Hepatocyte (in vitro differentiated cells): ENCODE measurements at regions not wholly inside any gene's neighbourhood (a gene's known extent, or its start where the extent isn't known, plus 50 kb on each side); places are given as distances from the start of the nearest gene placed in this dataset.
"Not testable (repeated sequence)": the region's sequence is repeated elsewhere in the genome, so short reads cannot be mapped to it uniquely, and the experiment has no call there.

ENCODE experiments used
- DNase-seq: peaks from one replicate; pipeline ENCODE4 v3.0.0-alpha.2; 2016; ENCODE audit warnings: low spot score
- H2AFZ ChIP-seq: fragments of 200-600 bp; sonication (generic); 2 replicates; pipeline ENCODE4 v1.6.0; 2016; ENCODE audit warnings: antibody characterized with exemption, mild to moderate bottlenecking
- H3K27ac ChIP-seq: fragments of 200-600 bp; sonication (generic); 2 replicates; pipeline ENCODE4 v1.5.1; 2016; ENCODE audit warnings: mild to moderate bottlenecking
- H3K27me3 ChIP-seq: fragments of 200-600 bp; sonication (generic); 2 replicates; pipeline ENCODE4 v1.6.1; 2016
- H3K36me3 ChIP-seq: fragments of 200-600 bp; sonication (generic); replicated peaks from 2 replicates; pipeline ENCODE4 v1.5.1; 2016; ENCODE audit warnings: low read depth; ENCODE audit not compliant: insufficient read depth
- H3K4me1 ChIP-seq: fragments of 200-600 bp; sonication (generic); 2 replicates; pipeline ENCODE4 v1.5.1; 2016; ENCODE audit warnings: mild to moderate bottlenecking, moderate library complexity; ENCODE audit not compliant: insufficient read depth
- H3K4me2 ChIP-seq: fragments of 200-600 bp; sonication (generic); 2 replicates; pipeline ENCODE4 v1.6.0; 2016
- H3K4me3 ChIP-seq: fragments of 200-600 bp; sonication (generic); 2 replicates; pipeline ENCODE4 v1.5.1; 2016; ENCODE audit warnings: mild to moderate bottlenecking
- H3K79me2 ChIP-seq: fragments of 200-600 bp; sonication (generic); 2 replicates; pipeline ENCODE4 v1.6.0; 2017; ENCODE audit warnings: mild to moderate bottlenecking
- H3K9me2 ChIP-seq: fragments of 200-600 bp; sonication (generic); replicated peaks from 2 replicates; pipeline ENCODE4 v1.6.0; 2017; ENCODE audit warnings: mild to moderate bottlenecking; ENCODE audit not compliant: insufficient read depth
- H3K9me3 ChIP-seq: fragments of 200-600 bp; sonication (generic); 2 replicates; pipeline ENCODE4 v1.5.1; 2016; ENCODE audit warnings: low read depth, mild to moderate bottlenecking
- H4K20me1 ChIP-seq: fragments of 200-600 bp; sonication (generic); 2 replicates; pipeline ENCODE4 v1.6.0; 2016; ENCODE audit warnings: mild to moderate bottlenecking; ENCODE audit not compliant: insufficient read depth, poor library complexity, severe bottlenecking
- EZH2 ChIP-seq: fragments of 200-600 bp; sonication (generic); IDR thresholded peaks from 2 replicates; pipeline ENCODE4 v1.6.1; 2016; ENCODE audit warnings: antibody characterized with exemption, mild to moderate bottlenecking, borderline replicate concordance
- EZH2phosphoT487 ChIP-seq: fragments of 200-600 bp; sonication (generic); IDR thresholded peaks from one replicate; pipeline ENCODE4 v1.6.1; 2018; ENCODE audit warnings: antibody characterized with exemption, mild to moderate bottlenecking, low read depth, moderate library complexity; ENCODE audit not compliant: unreplicated experiment, severe bottlenecking
- WGBS: methylation state at CpG from one replicate; pipeline ENCODE4 v1.1.6; 2016; ENCODE audit warnings: low lambda C conversion rate; ENCODE audit errors: missing lambda C conversion rate; 5-methylcytosine and 5-hydroxymethylcytosine counted together
- TF ChIP-seq, protein P1 (sequence below): fragments of 200-600 bp; sonication (generic); IDR thresholded peaks from 2 replicates; pipeline ENCODE4 v1.5.1; 2016; ENCODE audit warnings: antibody characterized with exemption, mild to moderate bottlenecking; ENCODE audit not compliant: poor library complexity

DNA sequence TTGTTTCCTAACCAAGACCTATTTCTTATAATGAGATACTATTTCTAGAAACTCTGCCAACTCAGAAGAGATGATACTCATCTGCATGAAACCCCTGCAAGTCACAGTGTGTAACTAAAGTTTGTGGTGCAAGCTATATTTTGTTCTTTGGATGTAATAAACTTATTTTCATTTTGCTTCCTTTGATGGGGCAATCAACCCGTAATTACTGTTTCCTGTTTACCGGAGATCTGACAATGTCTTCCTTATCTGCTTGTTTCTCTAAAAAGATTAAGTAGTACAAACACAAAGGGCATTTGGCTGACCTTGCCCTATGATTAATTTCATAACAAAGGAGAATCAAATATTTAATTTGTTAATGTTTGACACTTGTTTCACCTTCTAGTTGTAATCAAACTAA is 846.6 kb upstream of the ANO3 start:
- Histone ChIP-seq H3K9me3 (no peaks in the 10 kb centered on the region), H3K4me1 (peaks cover 15% of the 10 kb centered on the region), H4K20me1 (no peaks in the 10 kb centered on the region), H3K4me3 (no peak overlapping the region), H3K27ac (no peak overlapping the region), H3K27me3 (no peaks in the 10 kb centered on the region), H3K9me2 (no peaks in the 10 kb centered on the region), H3K36me3 (no peaks in the 10 kb centered on the region), H3K4me2 (no peak overlapping the region), H3K79me2 (no peaks in the 10 kb centered on the region), H2AFZ (no peak overlapping the region)
- TF ChIP-seq, protein P1, sequence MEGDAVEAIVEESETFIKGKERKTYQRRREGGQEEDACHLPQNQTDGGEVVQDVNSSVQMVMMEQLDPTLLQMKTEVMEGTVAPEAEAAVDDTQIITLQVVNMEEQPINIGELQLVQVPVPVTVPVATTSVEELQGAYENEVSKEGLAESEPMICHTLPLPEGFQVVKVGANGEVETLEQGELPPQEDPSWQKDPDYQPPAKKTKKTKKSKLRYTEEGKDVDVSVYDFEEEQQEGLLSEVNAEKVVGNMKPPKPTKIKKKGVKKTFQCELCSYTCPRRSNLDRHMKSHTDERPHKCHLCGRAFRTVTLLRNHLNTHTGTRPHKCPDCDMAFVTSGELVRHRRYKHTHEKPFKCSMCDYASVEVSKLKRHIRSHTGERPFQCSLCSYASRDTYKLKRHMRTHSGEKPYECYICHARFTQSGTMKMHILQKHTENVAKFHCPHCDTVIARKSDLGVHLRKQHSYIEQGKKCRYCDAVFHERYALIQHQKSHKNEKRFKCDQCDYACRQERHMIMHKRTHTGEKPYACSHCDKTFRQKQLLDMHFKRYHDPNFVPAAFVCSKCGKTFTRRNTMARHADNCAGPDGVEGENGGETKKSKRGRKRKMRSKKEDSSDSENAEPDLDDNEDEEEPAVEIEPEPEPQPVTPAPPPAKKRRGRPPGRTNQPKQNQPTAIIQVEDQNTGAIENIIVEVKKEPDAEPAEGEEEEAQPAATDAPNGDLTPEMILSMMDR = no peak
- TF ChIP-seq EZH2 (no peak), EZH2phosphoT487 (no peak)
- WGBS = 36% methylated on average over 2 of the region's 2 CpGs
- DNase-seq = no peak

DNA sequence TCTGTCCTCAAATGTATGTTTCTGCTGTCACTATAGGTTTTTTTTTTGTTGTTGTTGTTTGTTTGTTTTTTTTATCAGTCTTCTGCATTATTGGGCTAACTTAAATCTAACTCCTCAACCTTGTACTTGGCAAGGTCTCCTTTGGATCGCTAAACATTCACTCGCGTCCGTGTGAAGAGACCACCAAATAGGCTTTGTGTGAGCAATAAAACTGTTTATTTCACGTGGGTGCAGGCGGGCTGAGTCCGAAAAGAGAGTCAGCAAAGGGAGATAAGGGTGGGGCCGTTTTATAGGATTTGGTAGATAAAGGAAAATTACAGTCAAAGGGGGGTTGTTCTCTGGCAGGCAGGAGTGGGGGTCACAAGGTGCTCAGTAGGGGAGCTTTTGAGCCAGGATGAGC is 845.6 kb upstream of the ANO3 start:
- not testable (repeated sequence) for H3K36me3 ChIP-seq, H3K9me3 ChIP-seq
- WGBS = 42% methylated on average over 8 of the region's 8 CpGs

DNA sequence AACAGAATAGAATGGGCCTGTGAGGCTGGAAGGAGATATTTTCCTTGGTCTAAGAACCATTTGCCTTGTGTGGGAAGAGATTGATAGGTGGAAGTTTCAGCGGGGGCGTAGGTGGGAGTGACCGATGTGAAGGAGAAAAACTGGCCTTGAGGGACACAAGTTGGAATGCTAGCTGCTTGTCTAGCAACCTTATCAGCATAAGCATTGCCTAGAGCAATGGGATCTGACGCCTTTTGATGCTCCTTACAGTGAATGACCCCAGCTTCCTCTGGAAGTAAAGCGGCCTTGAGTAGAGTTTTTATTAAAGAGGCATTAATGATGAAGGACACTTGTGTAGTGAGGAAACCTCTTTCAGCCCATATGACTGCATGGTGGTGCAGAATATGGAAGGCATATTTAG is 843.8 kb upstream of the ANO3 start:
- not testable (repeated sequence) for H3K27me3 ChIP-seq, H3K9me2 ChIP-seq, H3K4me3 ChIP-seq, H3K9me3 ChIP-seq, H3K79me2 ChIP-seq, H3K4me2 ChIP-seq, H3K27ac ChIP-seq, DNase-seq, H3K36me3 ChIP-seq, H4K20me1 ChIP-seq, H2AFZ ChIP-seq
- peaks cover 15% of the 10 kb centered on the region for H3K4me1 ChIP-seq
- WGBS = 51% methylated on average over 5 of the region's 5 CpGs

More for the DNA sequence above, 845.6 kb upstream of the ANO3 start:
- not testable (repeated sequence) for H4K20me1 ChIP-seq, H3K4me3 ChIP-seq, DNase-seq, H3K27me3 ChIP-seq, H3K9me2 ChIP-seq, H2AFZ ChIP-seq, H3K79me2 ChIP-seq, H3K4me2 ChIP-seq, H3K27ac ChIP-seq
- H3K4me1 ChIP-seq = peaks cover 15% of the 10 kb centered on the region

DNA sequence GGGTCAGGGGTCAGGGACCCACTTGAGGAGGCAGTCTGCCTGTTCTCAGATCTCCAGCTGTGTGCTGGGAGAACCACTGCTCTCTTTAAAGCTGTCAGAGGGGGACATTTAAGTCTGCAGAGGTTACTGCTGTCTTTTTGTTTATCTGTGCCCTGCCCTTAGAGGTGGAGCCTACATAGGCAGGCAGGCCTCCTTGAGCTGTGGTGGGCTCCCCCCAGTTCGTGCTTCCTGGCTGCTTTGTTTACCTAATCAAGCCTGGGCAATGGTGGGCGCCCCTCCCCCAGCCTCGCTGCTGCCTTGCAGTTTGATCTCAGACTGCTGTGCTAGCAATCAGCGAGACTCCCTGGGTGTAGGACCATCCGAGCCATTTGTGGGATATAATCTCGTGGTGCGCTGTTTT is 830.5 kb upstream of the ANO3 start:
- 66% methylated on average over 7 of the region's 7 CpGs for WGBS
- not testable (repeated sequence) for H3K79me2 ChIP-seq, H4K20me1 ChIP-seq, H3K27ac ChIP-seq, H3K9me3 ChIP-seq, H3K4me2 ChIP-seq, H3K9me2 ChIP-seq, H2AFZ ChIP-seq, H3K36me3 ChIP-seq, H3K4me3 ChIP-seq, H3K27me3 ChIP-seq, H3K4me1 ChIP-seq, DNase-seq

DNA sequence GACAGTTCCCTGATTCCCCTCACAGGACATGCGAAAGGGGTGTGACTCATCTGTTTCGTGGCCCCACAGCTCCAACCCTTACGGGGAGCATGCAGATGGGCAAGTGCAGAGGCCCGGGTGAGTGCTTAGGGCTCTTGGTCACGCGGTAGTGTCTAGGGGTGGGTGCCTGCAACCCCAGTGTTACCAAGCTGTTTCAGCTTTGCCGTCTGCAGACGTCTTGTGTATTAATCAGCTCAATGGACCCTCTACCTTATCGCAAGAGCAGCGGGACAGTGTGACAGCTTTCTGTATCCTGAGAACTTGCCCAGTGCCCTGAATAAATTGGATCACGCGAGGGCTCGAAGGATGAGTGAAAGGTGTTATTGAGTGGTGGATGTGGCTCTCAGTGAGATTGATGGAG is 816.4 kb upstream of the ANO3 start:
- Histone ChIP-seq H4K20me1 (no peaks in the 10 kb centered on the region), H3K9me2 (no peaks in the 10 kb centered on the region), H3K36me3 (no peaks in the 10 kb centered on the region), H3K4me1 (no peaks in the 10 kb centered on the region), H3K4me2 (no peak overlapping the region), H3K4me3 (no peak overlapping the region), H2AFZ (no peak overlapping the region), H3K79me2 (no peaks in the 10 kb centered on the region), H3K27ac (no peak overlapping the region), H3K9me3 (no peaks in the 10 kb centered on the region), H3K27me3 (no peaks in the 10 kb centered on the region)
- TF ChIP-seq EZH2 (no peak), EZH2phosphoT487 (no peak)
- TF ChIP-seq, protein P1 = no peak
- WGBS = 95% methylated on average over 13 of the region's 13 CpGs
- no peak for DNase-seq
